ENCODE measurements at regions not wholly inside any gene's neighbourhood (a gene's known extent, or its start where the extent isn't known, plus 50 kb on each side); places are given as distances from the start of the nearest gene placed in this dataset.

DNA sequence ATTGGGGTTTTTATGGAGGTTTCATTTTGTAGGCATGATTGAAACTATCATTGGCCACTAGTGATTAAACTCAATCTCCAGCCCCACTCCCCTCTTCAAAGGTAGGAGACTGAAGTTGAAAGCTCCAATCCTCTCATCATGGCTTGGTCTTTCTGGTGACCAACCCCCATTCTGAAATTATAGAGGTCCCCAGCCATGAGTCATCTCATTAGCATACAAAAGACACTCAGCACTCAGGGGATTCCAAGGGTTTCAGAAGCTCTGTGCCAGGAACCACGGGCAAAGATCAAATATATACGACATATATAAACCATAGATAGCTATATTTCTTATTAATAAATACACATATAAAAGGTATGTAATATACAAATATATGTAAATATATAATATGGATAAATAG lies 256.0 kb upstream of the POU3F3 start:
- TF ChIP-seq, protein P1, sequence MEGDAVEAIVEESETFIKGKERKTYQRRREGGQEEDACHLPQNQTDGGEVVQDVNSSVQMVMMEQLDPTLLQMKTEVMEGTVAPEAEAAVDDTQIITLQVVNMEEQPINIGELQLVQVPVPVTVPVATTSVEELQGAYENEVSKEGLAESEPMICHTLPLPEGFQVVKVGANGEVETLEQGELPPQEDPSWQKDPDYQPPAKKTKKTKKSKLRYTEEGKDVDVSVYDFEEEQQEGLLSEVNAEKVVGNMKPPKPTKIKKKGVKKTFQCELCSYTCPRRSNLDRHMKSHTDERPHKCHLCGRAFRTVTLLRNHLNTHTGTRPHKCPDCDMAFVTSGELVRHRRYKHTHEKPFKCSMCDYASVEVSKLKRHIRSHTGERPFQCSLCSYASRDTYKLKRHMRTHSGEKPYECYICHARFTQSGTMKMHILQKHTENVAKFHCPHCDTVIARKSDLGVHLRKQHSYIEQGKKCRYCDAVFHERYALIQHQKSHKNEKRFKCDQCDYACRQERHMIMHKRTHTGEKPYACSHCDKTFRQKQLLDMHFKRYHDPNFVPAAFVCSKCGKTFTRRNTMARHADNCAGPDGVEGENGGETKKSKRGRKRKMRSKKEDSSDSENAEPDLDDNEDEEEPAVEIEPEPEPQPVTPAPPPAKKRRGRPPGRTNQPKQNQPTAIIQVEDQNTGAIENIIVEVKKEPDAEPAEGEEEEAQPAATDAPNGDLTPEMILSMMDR (IDR thresholded peaks at IDR 0.05 in 2 of 3, conservative IDR thresholded peaks at IDR 0.05 in 1 of 3; ENCODE audit: borderline replicate concordance in 1 of 3, insufficient read depth in 1 of 3, low read depth in 2 of 3, low read length in 2 of 3), result no peak
- TF ChIP-seq, protein P2, sequence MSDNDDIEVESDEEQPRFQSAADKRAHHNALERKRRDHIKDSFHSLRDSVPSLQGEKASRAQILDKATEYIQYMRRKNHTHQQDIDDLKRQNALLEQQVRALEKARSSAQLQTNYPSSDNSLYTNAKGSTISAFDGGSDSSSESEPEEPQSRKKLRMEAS (IDR thresholded peaks at IDR 0.05), result no peak
- TF ChIP-seq ATF3 (IDR thresholded peaks at IDR 0.05), result no peak
- no peak for TF ChIP-seq SRF (IDR thresholded peaks at IDR 0.05; ENCODE audit: low read depth)
- TF ChIP-seq, protein P3, sequence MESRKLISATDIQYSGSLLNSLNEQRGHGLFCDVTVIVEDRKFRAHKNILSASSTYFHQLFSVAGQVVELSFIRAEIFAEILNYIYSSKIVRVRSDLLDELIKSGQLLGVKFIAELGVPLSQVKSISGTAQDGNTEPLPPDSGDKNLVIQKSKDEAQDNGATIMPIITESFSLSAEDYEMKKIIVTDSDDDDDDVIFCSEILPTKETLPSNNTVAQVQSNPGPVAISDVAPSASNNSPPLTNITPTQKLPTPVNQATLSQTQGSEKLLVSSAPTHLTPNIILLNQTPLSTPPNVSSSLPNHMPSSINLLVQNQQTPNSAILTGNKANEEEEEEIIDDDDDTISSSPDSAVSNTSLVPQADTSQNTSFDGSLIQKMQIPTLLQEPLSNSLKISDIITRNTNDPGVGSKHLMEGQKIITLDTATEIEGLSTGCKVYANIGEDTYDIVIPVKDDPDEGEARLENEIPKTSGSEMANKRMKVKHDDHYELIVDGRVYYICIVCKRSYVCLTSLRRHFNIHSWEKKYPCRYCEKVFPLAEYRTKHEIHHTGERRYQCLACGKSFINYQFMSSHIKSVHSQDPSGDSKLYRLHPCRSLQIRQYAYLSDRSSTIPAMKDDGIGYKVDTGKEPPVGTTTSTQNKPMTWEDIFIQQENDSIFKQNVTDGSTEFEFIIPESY (IDR thresholded peaks at IDR 0.05; ENCODE audit: extremely low read depth, insufficient replicate concordance, low read length), result no peak
- TF ChIP-seq POLR2A (IDR thresholded peaks at IDR 0.05; ENCODE audit: borderline replicate concordance, extremely low read depth, insufficient read depth, insufficient read length), result no peak
- no peak for TF ChIP-seq ELF1 (IDR thresholded peaks at IDR 0.05; ENCODE audit: borderline replicate concordance, low read depth)
- no peak for TF ChIP-seq EZH2phosphoT487 (IDR thresholded peaks at IDR 0.05; ENCODE audit: borderline replicate concordance)
- TF ChIP-seq FOSL1 (IDR thresholded peaks at IDR 0.05; ENCODE audit: low read depth), result no peak
- no peak for TF ChIP-seq YY1 (IDR thresholded peaks at IDR 0.05; ENCODE audit: extremely low read depth, insufficient replicate concordance, low read depth, low read length)
- no peak for TF ChIP-seq CEBPB (IDR thresholded peaks at IDR 0.05; ENCODE audit: low read depth)
- TF ChIP-seq REST (IDR thresholded peaks at IDR 0.05; ENCODE audit: low read depth), result no peak
- no peak for TF ChIP-seq SP1 (IDR thresholded peaks at IDR 0.05; ENCODE audit: low read depth)
- TF ChIP-seq EZH2 (IDR thresholded peaks at IDR 0.05), result no peak
